GM10248 (cell line): ENCODE measurements at regions not wholly inside any gene's neighbourhood (a gene's known extent, or its start where the extent isn't known, plus 50 kb on each side); places are given as distances from the start of the nearest gene placed in this dataset.

Experiments used
- CTCF ChIA-PET: fragments of 300-600 bp; sonication (Branson Sonifier 250); formaldehyde crosslinking; extraction: SDS; loops from one replicate; lab custom pipeline; 2021; ENCODE audit warnings: antibody characterized with exemption; lab: Yijun Ruan, JAX
- POLR2A ChIA-PET: fragments of 350-650 bp; sonication (Branson Sonifier 250); formaldehyde crosslinking; extraction: SDS; loops from one replicate; lab custom pipeline; 2020; ENCODE audit warnings: antibody characterized with exemption; lab: Yijun Ruan, JAX
- DNase-seq: peaks from one replicate; pipeline ENCODE4 v3.0.0; 2012; ENCODE audit errors: extremely low spot score
- CTCF ChIP-seq: IDR thresholded peaks from 2 replicates; pipeline ENCODE4 v1.5.1; 2012; ENCODE audit warnings: mild to moderate bottlenecking, low read depth; ENCODE audit errors: extremely low read depth, missing control alignments, control extremely low read depth

GRCh38 chr9:82367016-82367415, 378.4 kb downstream of the SPATA31D1 start:
- TF ChIP-seq CTCF, result no peak
- DNase-seq, result no peak
- ChIA-PET POLR2A (no interaction called here), CTCF (no interaction called here)

- ChIA-PET CTCF (no interaction called here), POLR2A (no interaction called here)
- no peak for TF ChIP-seq CTCF
- DNase-seq, result no peak
These were observed 379.4 kb downstream of the SPATA31D1 start for GRCh38 chr9:82367929-82368328.

GRCh38 chr9:82369251-82369945, 380.8 kb downstream of the SPATA31D1 start:
- POLR2A ChIA-PET, result no interaction called here
- CTCF ChIA-PET, result interaction anchor here (1.8 kb wide), 1 partner anchor 9 kb away, joined by 5 read pairs; no protein-coding TSS in a partner anchor
- no peak for DNase-seq
- TF ChIP-seq CTCF, result no peak

- POLR2A ChIA-PET, result no interaction called here
- CTCF ChIA-PET, result interaction anchor here (1.7 kb wide), 1 partner anchor 16 kb away, joined by 3 read pairs; no protein-coding TSS in a partner anchor
- no peak for DNase-seq
- TF ChIP-seq CTCF, result no peak
These were observed 386.5 kb downstream of the SPATA31D1 start for GRCh38 chr9:82375041-82375440.

- CTCF ChIA-PET, result no interaction called here
- no peak for DNase-seq
- no peak for TF ChIP-seq CTCF
- POLR2A ChIA-PET, result no interaction called here
These were observed 388.2 kb downstream of the SPATA31D1 start for GRCh38 chr9:82376677-82377232.

DNA sequence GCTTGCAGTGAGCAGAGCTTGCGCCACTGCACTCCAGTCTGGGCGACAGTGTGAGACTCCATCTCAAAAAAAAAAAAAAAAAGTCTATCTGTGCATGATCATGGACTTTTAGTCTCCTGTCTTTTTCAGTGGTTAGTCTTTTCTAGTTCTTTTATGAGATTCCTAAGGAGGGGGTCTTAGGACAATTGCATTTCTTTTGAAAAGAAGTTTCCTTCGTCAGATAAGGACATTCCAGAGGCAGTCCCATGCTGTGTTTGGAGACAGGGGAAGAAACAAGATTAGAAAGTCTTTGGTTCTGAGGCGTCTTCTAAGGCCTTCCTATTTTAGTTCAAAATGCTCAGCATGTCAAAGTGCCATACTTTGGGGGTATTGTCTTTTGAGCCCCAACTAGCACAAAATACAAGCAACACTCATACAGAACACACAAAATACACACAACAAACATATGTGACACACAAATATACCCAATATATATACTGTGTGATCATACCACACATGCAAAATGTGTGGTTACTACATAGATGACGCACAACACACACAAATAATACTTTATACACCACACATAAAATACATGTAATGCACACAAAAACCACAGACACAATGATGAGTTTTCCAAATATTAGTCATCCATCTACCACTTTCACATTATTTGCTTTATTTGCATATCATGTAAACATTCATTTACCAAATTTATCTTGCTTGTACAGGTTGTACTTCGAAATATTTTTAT, 394.5 kb downstream of the SPATA31D1 start:
- ChIA-PET POLR2A (no interaction called here), CTCF (no interaction called here)
- DNase-seq, result no peak
- no peak for TF ChIP-seq CTCF
